ENCODE measurements at regions not wholly inside any gene's neighbourhood (a gene's known extent, or its start where the extent isn't known, plus 50 kb on each side); places are given as distances from the start of the nearest gene placed in this dataset.

GRCh38 chr9:73531051-73531532, 379.4 kb downstream of the ANXA1 start:
- no peak for DNase-seq (ENCODE audit: low read depth, low spot score)
- TF ChIP-seq ZNF274 (IDR thresholded peaks at IDR 0.05; ENCODE audit: low read depth, low read length): no peak
- no peak for TF ChIP-seq YY1 (IDR thresholded peaks at IDR 0.05; ENCODE audit: insufficient read depth, insufficient read length)
- no peak for TF ChIP-seq SUZ12 (IDR thresholded peaks at IDR 0.05; ENCODE audit: extremely low read depth, insufficient read depth, insufficient read length)
- Histone ChIP-seq H3K9me3 (ENCODE audit: insufficient read depth, low read length) (peaks cover 5% of the 10 kb centered on the region; the same call in 1 of the 2 replicates), H3K4me3 (ENCODE audit: insufficient read length, low read depth) (no peak overlapping the region), H3K27me3 (ENCODE audit: insufficient read depth, insufficient read length) (no peaks in the 10 kb centered on the region), H3K4me1 (ENCODE audit: insufficient read depth, insufficient read length) (no peaks in the 10 kb centered on the region), H3K9ac (ENCODE audit: insufficient read length, low read depth) (no peak overlapping the region), H3K36me3 (ENCODE audit: insufficient read depth, insufficient read length, low read length) (no peaks in the 10 kb centered on the region)

GRCh38 chr9:73531658-73532057, 380.0 kb downstream of the ANXA1 start:
- Histone ChIP-seq H3K4me1 (ENCODE audit: insufficient read depth, insufficient read length) (no peaks in the 10 kb centered on the region), H3K9ac (ENCODE audit: insufficient read length, low read depth) (no peak overlapping the region), H3K4me3 (ENCODE audit: insufficient read length, low read depth) (no peak overlapping the region), H3K36me3 (ENCODE audit: insufficient read depth, insufficient read length, low read length) (no peaks in the 10 kb centered on the region), H3K9me3 (ENCODE audit: insufficient read depth, low read length) (peaks cover 5% of the 10 kb centered on the region; the same call in 1 of the 2 replicates), H3K27me3 (ENCODE audit: insufficient read depth, insufficient read length) (no peaks in the 10 kb centered on the region)
- DNase-seq (ENCODE audit: low read depth, low spot score): no peak
- no peak for TF ChIP-seq YY1 (IDR thresholded peaks at IDR 0.05; ENCODE audit: insufficient read depth, insufficient read length)
- TF ChIP-seq ZNF274 (IDR thresholded peaks at IDR 0.05; ENCODE audit: low read depth, low read length): no peak
- no peak for TF ChIP-seq SUZ12 (IDR thresholded peaks at IDR 0.05; ENCODE audit: extremely low read depth, insufficient read depth, insufficient read length)

GRCh38 chr9:73532985-73533384, 381.3 kb downstream of the ANXA1 start:
- Histone ChIP-seq H3K9me3 (ENCODE audit: insufficient read depth, low read length) (no peaks in the 10 kb centered on the region), H3K27me3 (ENCODE audit: insufficient read depth, insufficient read length) (no peaks in the 10 kb centered on the region), H3K4me1 (ENCODE audit: insufficient read depth, insufficient read length) (no peaks in the 10 kb centered on the region), H3K9ac (ENCODE audit: insufficient read length, low read depth) (no peak overlapping the region), H3K4me3 (ENCODE audit: insufficient read length, low read depth) (no peak overlapping the region), H3K36me3 (ENCODE audit: insufficient read depth, insufficient read length, low read length) (no peaks in the 10 kb centered on the region)
- no peak for DNase-seq (ENCODE audit: low read depth, low spot score)
- TF ChIP-seq ZNF274 (IDR thresholded peaks at IDR 0.05; ENCODE audit: low read depth, low read length): no peak
- TF ChIP-seq YY1 (IDR thresholded peaks at IDR 0.05; ENCODE audit: insufficient read depth, insufficient read length): no peak
- no peak for TF ChIP-seq SUZ12 (IDR thresholded peaks at IDR 0.05; ENCODE audit: extremely low read depth, insufficient read depth, insufficient read length)

DNA sequence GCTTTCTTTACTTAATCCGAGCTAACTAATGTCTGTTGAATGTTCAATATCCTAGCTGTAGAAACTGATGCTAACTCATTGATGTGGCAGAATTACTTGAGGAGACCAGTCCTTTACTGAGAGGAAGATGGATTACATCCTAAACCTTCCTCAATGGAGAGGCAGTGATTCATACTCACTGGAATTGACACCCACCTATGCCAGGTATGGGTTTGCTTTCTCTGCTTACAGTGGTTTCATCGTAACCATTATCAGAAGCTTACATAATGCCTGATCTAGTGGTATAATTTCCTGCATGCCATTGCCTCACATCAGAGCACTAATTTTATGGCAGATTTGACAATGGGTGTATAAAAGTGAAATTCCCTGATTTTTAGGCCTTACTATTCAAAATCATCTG, 384.7 kb downstream of the ANXA1 start:
- Histone ChIP-seq H3K4me3 (ENCODE audit: insufficient read length, low read depth) (no peak overlapping the region), H3K36me3 (ENCODE audit: insufficient read depth, insufficient read length, low read length) (no peaks in the 10 kb centered on the region), H3K9ac (ENCODE audit: insufficient read length, low read depth) (no peak overlapping the region), H3K27me3 (ENCODE audit: insufficient read depth, insufficient read length) (no peaks in the 10 kb centered on the region), H3K4me1 (ENCODE audit: insufficient read depth, insufficient read length) (no peaks in the 10 kb centered on the region), H3K9me3 (ENCODE audit: insufficient read depth, low read length) (no peaks in the 10 kb centered on the region)
- DNase-seq (ENCODE audit: low read depth, low spot score): no peak
- TF ChIP-seq YY1 (IDR thresholded peaks at IDR 0.05; ENCODE audit: insufficient read depth, insufficient read length): no peak
- no peak for TF ChIP-seq ZNF274 (IDR thresholded peaks at IDR 0.05; ENCODE audit: low read depth, low read length)
- TF ChIP-seq SUZ12 (IDR thresholded peaks at IDR 0.05; ENCODE audit: extremely low read depth, insufficient read depth, insufficient read length): no peak

- TF ChIP-seq YY1 (IDR thresholded peaks at IDR 0.05; ENCODE audit: insufficient read depth, insufficient read length) (no peak), ZNF274 (IDR thresholded peaks at IDR 0.05; ENCODE audit: low read depth, low read length) (no peak), SUZ12 (IDR thresholded peaks at IDR 0.05; ENCODE audit: extremely low read depth, insufficient read depth, insufficient read length) (no peak)
Observed at GRCh38 chr9:73537561-73537960, 385.9 kb downstream of the ANXA1 start.

DNA sequence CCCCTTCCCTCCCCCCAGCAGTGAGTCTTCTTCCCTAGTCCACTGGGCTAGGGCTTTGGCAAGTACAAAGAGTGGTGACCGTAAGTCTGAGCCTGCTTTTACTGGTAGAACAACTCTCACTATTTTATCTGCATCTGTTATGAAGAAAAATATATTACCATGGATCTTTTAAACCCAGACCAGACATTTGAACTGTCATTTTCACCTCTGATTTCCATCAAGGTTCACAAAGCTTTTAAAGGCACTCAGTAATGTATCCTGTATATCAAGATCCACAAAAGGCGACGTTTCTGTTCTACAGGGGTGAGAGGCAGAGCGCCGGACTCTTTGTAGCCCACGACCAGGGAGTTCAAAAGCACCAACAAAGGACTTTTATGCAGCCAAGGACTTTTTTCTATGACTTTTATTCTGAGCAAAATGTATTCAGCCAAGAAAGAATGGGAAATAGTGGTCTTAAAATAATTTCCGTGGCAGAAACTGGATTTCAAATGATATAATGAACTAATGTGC, 388.3 kb downstream of the ANXA1 start:
- no peaks in the 10 kb centered on the region for H3K4me1 ChIP-seq (ENCODE audit: insufficient read depth, insufficient read length)
- no peak for TF ChIP-seq SUZ12 (IDR thresholded peaks at IDR 0.05; ENCODE audit: extremely low read depth, insufficient read depth, insufficient read length)
- no peak for TF ChIP-seq YY1 (IDR thresholded peaks at IDR 0.05; ENCODE audit: insufficient read depth, insufficient read length)
- no peak for TF ChIP-seq ZNF274 (IDR thresholded peaks at IDR 0.05; ENCODE audit: low read depth, low read length)
- no peak overlapping the region for H3K9ac ChIP-seq (ENCODE audit: insufficient read length, low read depth)
- no peak for DNase-seq (ENCODE audit: low read depth, low spot score)
- no peaks in the 10 kb centered on the region for H3K9me3 ChIP-seq (ENCODE audit: insufficient read depth, low read length)
- no peaks in the 10 kb centered on the region for H3K36me3 ChIP-seq (ENCODE audit: insufficient read depth, insufficient read length, low read length)
- H3K27me3 ChIP-seq (ENCODE audit: insufficient read depth, insufficient read length): no peaks in the 10 kb centered on the region
- H3K4me3 ChIP-seq (ENCODE audit: insufficient read length, low read depth): no peak overlapping the region

More at GRCh38 chr9:73537561-73537960, 385.9 kb downstream of the ANXA1 start:
- H3K36me3 ChIP-seq (ENCODE audit: insufficient read depth, insufficient read length, low read length): no peaks in the 10 kb centered on the region
- no peak for DNase-seq (ENCODE audit: low read depth, low spot score)
- H3K27me3 ChIP-seq (ENCODE audit: insufficient read depth, insufficient read length): no peaks in the 10 kb centered on the region
- no peak overlapping the region for H3K4me3 ChIP-seq (ENCODE audit: insufficient read length, low read depth)
- H3K9ac ChIP-seq (ENCODE audit: insufficient read length, low read depth): no peak overlapping the region
- H3K9me3 ChIP-seq (ENCODE audit: insufficient read depth, low read length): no peaks in the 10 kb centered on the region
- H3K4me1 ChIP-seq (ENCODE audit: insufficient read depth, insufficient read length): no peaks in the 10 kb centered on the region

- Histone ChIP-seq H3K4me1 (ENCODE audit: insufficient read depth, insufficient read length) (no peaks in the 10 kb centered on the region), H3K27me3 (ENCODE audit: insufficient read depth, insufficient read length) (no peaks in the 10 kb centered on the region), H3K9ac (ENCODE audit: insufficient read length, low read depth) (no peak overlapping the region), H3K4me3 (ENCODE audit: insufficient read length, low read depth) (no peak overlapping the region), H3K9me3 (ENCODE audit: insufficient read depth, low read length) (no peaks in the 10 kb centered on the region), H3K36me3 (ENCODE audit: insufficient read depth, insufficient read length, low read length) (no peaks in the 10 kb centered on the region)
- DNase-seq (ENCODE audit: low read depth, low spot score): no peak
- TF ChIP-seq SUZ12 (IDR thresholded peaks at IDR 0.05; ENCODE audit: extremely low read depth, insufficient read depth, insufficient read length) (no peak), YY1 (IDR thresholded peaks at IDR 0.05; ENCODE audit: insufficient read depth, insufficient read length) (no peak), ZNF274 (IDR thresholded peaks at IDR 0.05; ENCODE audit: low read depth, low read length) (no peak)
Observed at GRCh38 chr9:73541923-73542322, 390.3 kb downstream of the ANXA1 start.
